ENCODE measurements at regions not wholly inside any gene's neighbourhood (a gene's known extent, or its start where the extent isn't known, plus 50 kb on each side); places are given as distances from the start of the nearest gene placed in this dataset.

DNA sequence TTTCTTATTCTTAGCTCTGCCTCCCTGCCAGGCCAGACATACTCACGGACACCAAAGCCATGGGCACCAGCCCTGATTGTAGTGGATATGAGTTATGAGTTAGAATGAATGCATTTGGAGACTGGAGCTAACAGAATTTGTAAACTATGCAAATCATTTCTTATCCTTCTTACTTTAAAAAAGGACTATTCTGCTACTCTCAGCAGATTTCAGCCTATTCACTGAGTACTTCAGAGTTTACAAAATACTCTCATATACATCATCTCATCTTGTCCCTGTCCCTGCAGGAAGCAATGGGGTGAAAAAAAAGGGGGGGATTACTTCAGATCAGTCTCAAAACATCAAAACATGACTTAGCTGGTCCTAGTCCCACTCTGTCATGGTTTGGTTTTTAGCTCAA lies 541.4 kb upstream of the PLXNA2 start:
- Histone ChIP-seq H3K9me2 (ENCODE audit: insufficient read depth, low read length) (no peaks in the 10 kb centered on the region), H3K4me1 (ENCODE audit: insufficient read depth, low read length, poor library complexity, severe bottlenecking) (no peaks in the 10 kb centered on the region), H3K4me3 (ENCODE audit: low read depth, low read length, poor library complexity, severe bottlenecking) (no peak overlapping the region), H2AFZ (ENCODE audit: low read length) (no peak overlapping the region), H3K4me2 (ENCODE audit: low read length) (no peak overlapping the region), H3K27ac (ENCODE audit: low read depth, low read length, poor library complexity, severe bottlenecking) (no peak overlapping the region), H3K9me3 (ENCODE audit: low read length) (no peaks in the 10 kb centered on the region), H3K36me3 (ENCODE audit: insufficient read depth, low read length) (no peaks in the 10 kb centered on the region), H4K20me1 (ENCODE audit: insufficient read depth, low read length) (no peaks in the 10 kb centered on the region), H3K79me2 (ENCODE audit: insufficient read depth, low read depth, low read length) (no peaks in the 10 kb centered on the region)
- intact Hi-C loops (cut with micrococcal nuclease; ENCODE audit: unreplicated experiment), result no loop called here
- CTCF ChIA-PET (ENCODE audit: unreplicated experiment), result no interaction called here
- POLR2A ChIA-PET, result interaction anchor here (0.6 kb wide), 1 partner anchor 236 kb away, joined by 3 read pairs; no protein-coding TSS in a partner anchor
- DNase-seq (ENCODE audit: low spot score), result no peak
- TF ChIP-seq EZH2phosphoT487 (IDR thresholded peaks at IDR 0.05; ENCODE audit: borderline replicate concordance, low read depth, low read length), result no peak
- TF ChIP-seq, protein P1, sequence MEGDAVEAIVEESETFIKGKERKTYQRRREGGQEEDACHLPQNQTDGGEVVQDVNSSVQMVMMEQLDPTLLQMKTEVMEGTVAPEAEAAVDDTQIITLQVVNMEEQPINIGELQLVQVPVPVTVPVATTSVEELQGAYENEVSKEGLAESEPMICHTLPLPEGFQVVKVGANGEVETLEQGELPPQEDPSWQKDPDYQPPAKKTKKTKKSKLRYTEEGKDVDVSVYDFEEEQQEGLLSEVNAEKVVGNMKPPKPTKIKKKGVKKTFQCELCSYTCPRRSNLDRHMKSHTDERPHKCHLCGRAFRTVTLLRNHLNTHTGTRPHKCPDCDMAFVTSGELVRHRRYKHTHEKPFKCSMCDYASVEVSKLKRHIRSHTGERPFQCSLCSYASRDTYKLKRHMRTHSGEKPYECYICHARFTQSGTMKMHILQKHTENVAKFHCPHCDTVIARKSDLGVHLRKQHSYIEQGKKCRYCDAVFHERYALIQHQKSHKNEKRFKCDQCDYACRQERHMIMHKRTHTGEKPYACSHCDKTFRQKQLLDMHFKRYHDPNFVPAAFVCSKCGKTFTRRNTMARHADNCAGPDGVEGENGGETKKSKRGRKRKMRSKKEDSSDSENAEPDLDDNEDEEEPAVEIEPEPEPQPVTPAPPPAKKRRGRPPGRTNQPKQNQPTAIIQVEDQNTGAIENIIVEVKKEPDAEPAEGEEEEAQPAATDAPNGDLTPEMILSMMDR (conservative IDR thresholded peaks at IDR 0.05; ENCODE audit: low read length), result no peak
- BruUV-seq (replicated peaks), result no TSS peak

GRCh38 chr1:208787219-208787618 lies 543.0 kb upstream of the PLXNA2 start:
- Histone ChIP-seq H3K9me2 (ENCODE audit: insufficient read depth, low read length) (no peaks in the 10 kb centered on the region), H2AFZ (ENCODE audit: low read length) (no peak overlapping the region), H3K4me2 (ENCODE audit: low read length) (no peak overlapping the region), H3K4me1 (ENCODE audit: insufficient read depth, low read length, poor library complexity, severe bottlenecking) (no peaks in the 10 kb centered on the region), H3K9me3 (ENCODE audit: low read length) (no peaks in the 10 kb centered on the region), H3K4me3 (ENCODE audit: low read depth, low read length, poor library complexity, severe bottlenecking) (no peak overlapping the region), H4K20me1 (ENCODE audit: insufficient read depth, low read length) (no peaks in the 10 kb centered on the region), H3K36me3 (ENCODE audit: insufficient read depth, low read length) (no peaks in the 10 kb centered on the region), H3K79me2 (ENCODE audit: insufficient read depth, low read depth, low read length) (no peaks in the 10 kb centered on the region), H3K27ac (ENCODE audit: low read depth, low read length, poor library complexity, severe bottlenecking) (no peak overlapping the region)
- no peak for DNase-seq (ENCODE audit: low spot score)
- intact Hi-C loops (cut with micrococcal nuclease; ENCODE audit: unreplicated experiment), result no loop called here
- CTCF ChIA-PET (ENCODE audit: unreplicated experiment), result no interaction called here
- BruUV-seq (replicated peaks), result no TSS peak
- TF ChIP-seq, protein P1 (conservative IDR thresholded peaks at IDR 0.05; ENCODE audit: low read length), result no peak
- TF ChIP-seq EZH2phosphoT487 (IDR thresholded peaks at IDR 0.05; ENCODE audit: borderline replicate concordance, low read depth, low read length), result no peak
- POLR2A ChIA-PET, result no interaction called here

GRCh38 chr1:208788013-208788540 lies 543.9 kb upstream of the PLXNA2 start:
- H2AFZ ChIP-seq (ENCODE audit: low read length), result no peak overlapping the region
- intact Hi-C loops (cut with micrococcal nuclease; ENCODE audit: unreplicated experiment), result no loop called here
- DNase-seq (ENCODE audit: low spot score), result no peak
- no peaks in the 10 kb centered on the region for H4K20me1 ChIP-seq (ENCODE audit: insufficient read depth, low read length)
- H3K4me3 ChIP-seq (ENCODE audit: low read depth, low read length, poor library complexity, severe bottlenecking), result no peak overlapping the region
- ChIA-PET POLR2A (interaction anchor here (0.7 kb wide), 1 partner anchor 9 kb away, joined by 3 read pairs; no protein-coding TSS in a partner anchor), CTCF (ENCODE audit: unreplicated experiment) (no interaction called here)
- TF ChIP-seq, protein P1 (conservative IDR thresholded peaks at IDR 0.05; ENCODE audit: low read length), result no peak
- no peak for TF ChIP-seq EZH2phosphoT487 (IDR thresholded peaks at IDR 0.05; ENCODE audit: borderline replicate concordance, low read depth, low read length)
- no peaks in the 10 kb centered on the region for H3K9me2 ChIP-seq (ENCODE audit: insufficient read depth, low read length)
- no peaks in the 10 kb centered on the region for H3K79me2 ChIP-seq (ENCODE audit: insufficient read depth, low read depth, low read length)
- H3K4me1 ChIP-seq (ENCODE audit: insufficient read depth, low read length, poor library complexity, severe bottlenecking), result no peaks in the 10 kb centered on the region
- no peak overlapping the region for H3K27ac ChIP-seq (ENCODE audit: low read depth, low read length, poor library complexity, severe bottlenecking)
- H3K4me2 ChIP-seq (ENCODE audit: low read length), result no peak overlapping the region
- H3K9me3 ChIP-seq (ENCODE audit: low read length), result no peaks in the 10 kb centered on the region
- H3K36me3 ChIP-seq (ENCODE audit: insufficient read depth, low read length), result no peaks in the 10 kb centered on the region
- BruUV-seq (replicated peaks), result no TSS peak
